Astrocyte (in vitro differentiated cells and primary cell): ENCODE measurements at regions not wholly inside any gene's neighbourhood (a gene's known extent, or its start where the extent isn't known, plus 50 kb on each side); places are given as distances from the start of the nearest gene placed in this dataset.

Source experiments
- DNase-seq: peaks from one replicate; pipeline ENCODE4 v3.0.0-alpha.2; 2010; ENCODE audit warnings: low read depth
- FAIRE-seq: peaks from 2 replicates; lab custom pipeline; 2011; peaks lifted over from hg19 to GRCh38; lab: Jason Lieb, UNC
- H2AFZ ChIP-seq: 2 replicates; pipeline ENCODE4 v1.6.0; 2012; ENCODE audit warnings: low read depth, low read length, inconsistent platforms
- H3K27ac ChIP-seq: 2 replicates; pipeline ENCODE4 v1.5.1; 2011; ENCODE audit warnings: low read depth, low read length, inconsistent platforms
- H3K27me3 ChIP-seq: 2 replicates; pipeline ENCODE4 v1.6.0; 2011; ENCODE audit warnings: low read length, inconsistent platforms; ENCODE audit not compliant: insufficient read depth
- H3K36me3 ChIP-seq: 2 replicates; pipeline ENCODE4 v1.5.1; 2011; ENCODE audit warnings: low read length, inconsistent platforms; ENCODE audit not compliant: insufficient read depth
- H3K4me1 ChIP-seq: 2 replicates; pipeline ENCODE4 v1.5.1; 2011; ENCODE audit warnings: low read length, inconsistent platforms; ENCODE audit not compliant: insufficient read depth
- H3K4me2 ChIP-seq: 2 replicates; pipeline ENCODE4 v1.6.0; 2012; ENCODE audit warnings: low read length, inconsistent platforms
- H3K4me3 ChIP-seq: 2 replicates; pipeline ENCODE4 v1.5.1; 2011; ENCODE audit warnings: low read depth, mild to moderate bottlenecking, low read length, inconsistent platforms; ENCODE audit not compliant: insufficient read depth
- H3K79me2 ChIP-seq: 2 replicates; pipeline ENCODE4 v1.6.0; 2012; ENCODE audit warnings: mild to moderate bottlenecking, low read length, inconsistent platforms; ENCODE audit not compliant: insufficient read depth
- H3K9ac ChIP-seq: 2 replicates; pipeline ENCODE4 v1.6.0; 2012; ENCODE audit warnings: mild to moderate bottlenecking, low read length, inconsistent platforms
- H3K9me3 ChIP-seq: 2 replicates; pipeline ENCODE4 v1.5.1; 2012; ENCODE audit warnings: low read depth, mild to moderate bottlenecking, low read length, inconsistent platforms; ENCODE audit not compliant: insufficient read depth
- H4K20me1 ChIP-seq: 2 replicates; pipeline ENCODE4 v1.6.0; 2012; ENCODE audit warnings: low read length, inconsistent platforms; ENCODE audit not compliant: insufficient read depth
- H3K27ac Mint-ChIP-seq: one replicate; pipeline ENCODE4 v1.8.0; 2021; ENCODE audit warnings: mild to moderate bottlenecking, mixed read lengths; ENCODE audit not compliant: unreplicated experiment
- H3K27me3 Mint-ChIP-seq: one replicate; pipeline ENCODE4 v1.8.0; 2021; ENCODE audit warnings: low read depth, mixed read lengths; ENCODE audit not compliant: unreplicated experiment
- H3K36me3 Mint-ChIP-seq: one replicate; pipeline ENCODE4 v1.8.0; 2021; ENCODE audit warnings: low read depth, mixed read lengths; ENCODE audit not compliant: unreplicated experiment
- H3K4me1 Mint-ChIP-seq: one replicate; pipeline ENCODE4 v1.8.0; 2021; ENCODE audit warnings: low read depth, mixed read lengths; ENCODE audit not compliant: unreplicated experiment
- H3K4me3 Mint-ChIP-seq: one replicate; pipeline ENCODE4 v1.8.0; 2021; ENCODE audit warnings: mild to moderate bottlenecking, moderate library complexity, mixed read lengths; ENCODE audit not compliant: unreplicated experiment
- H3K9me3 Mint-ChIP-seq: one replicate; pipeline ENCODE4 v1.8.0; 2021; ENCODE audit warnings: mild to moderate bottlenecking, mixed read lengths; ENCODE audit not compliant: unreplicated experiment
- CTCF ChIP-seq: IDR thresholded peaks from 2 replicates; pipeline ENCODE4 v1.5.1; 2011; ENCODE audit warnings: low read depth, mild to moderate bottlenecking, inconsistent platforms, low read length, moderate library complexity; ENCODE audit not compliant: insufficient read depth
- EZH2 ChIP-seq: IDR thresholded peaks from 2 replicates; pipeline ENCODE4 v1.6.1; 2012; ENCODE audit warnings: mild to moderate bottlenecking, low read length, inconsistent platforms; ENCODE audit not compliant: insufficient read depth

GRCh38 chr3:28678086-28678485, 329.5 kb upstream of the AZI2 start:
- Mint-ChIP-seq H3K27ac (no peak overlapping the region), H3K9me3 (no peaks in the 10 kb centered on the region), H3K4me1 (peaks cover 2% of the 10 kb centered on the region), H3K4me3 (no peak overlapping the region), H3K36me3 (no peaks in the 10 kb centered on the region), H3K27me3 (peaks cover 3% of the 10 kb centered on the region)
- no peak overlapping the region for H3K4me3 ChIP-seq
- no peak overlapping the region for H3K4me2 ChIP-seq
- no peaks in the 10 kb centered on the region for H3K27me3 ChIP-seq
- no peak for DNase-seq
- TF ChIP-seq CTCF (no peak), EZH2 (no peak)
- no peaks in the 10 kb centered on the region for H3K79me2 ChIP-seq
- no peak overlapping the region for H2AFZ ChIP-seq
- H4K20me1 ChIP-seq: no peaks in the 10 kb centered on the region
- H3K36me3 ChIP-seq: no peaks in the 10 kb centered on the region
- no peak for FAIRE-seq
- H3K4me1 ChIP-seq: no peaks in the 10 kb centered on the region
- no peak overlapping the region for H3K27ac ChIP-seq
- no peak overlapping the region for H3K9ac ChIP-seq
- no peaks in the 10 kb centered on the region for H3K9me3 ChIP-seq

GRCh38 chr3:28680050-28680449, 331.4 kb upstream of the AZI2 start:
- no peak overlapping the region for H3K27ac ChIP-seq
- H2AFZ ChIP-seq: no peak overlapping the region
- no peaks in the 10 kb centered on the region for H3K4me1 ChIP-seq
- FAIRE-seq (no peak), DNase-seq (no peak)
- H3K4me3 Mint-ChIP-seq: no peak overlapping the region
- TF ChIP-seq CTCF (no peak), EZH2 (no peak)
- H3K36me3 ChIP-seq: no peaks in the 10 kb centered on the region
- H3K27me3 ChIP-seq: no peaks in the 10 kb centered on the region
- H3K9me3 ChIP-seq: no peaks in the 10 kb centered on the region
- H3K27ac Mint-ChIP-seq: no peak overlapping the region
- no peaks in the 10 kb centered on the region for H3K9me3 Mint-ChIP-seq
- no peak overlapping the region for H3K9ac ChIP-seq
- H3K4me1 Mint-ChIP-seq: no peaks in the 10 kb centered on the region
- H3K36me3 Mint-ChIP-seq: no peaks in the 10 kb centered on the region
- no peaks in the 10 kb centered on the region for H4K20me1 ChIP-seq
- H3K4me2 ChIP-seq: no peak overlapping the region
- no peaks in the 10 kb centered on the region for H3K79me2 ChIP-seq
- H3K27me3 Mint-ChIP-seq: peaks cover 6% of the 10 kb centered on the region
- H3K4me3 ChIP-seq: no peak overlapping the region

GRCh38 chr3:28682121-28682520, 333.5 kb upstream of the AZI2 start:
- no peaks in the 10 kb centered on the region for H3K9me3 ChIP-seq
- H3K9me3 Mint-ChIP-seq: no peaks in the 10 kb centered on the region
- no peaks in the 10 kb centered on the region for H3K36me3 Mint-ChIP-seq
- H3K27me3 Mint-ChIP-seq: peaks cover 5% of the 10 kb centered on the region
- no peaks in the 10 kb centered on the region for H3K4me1 ChIP-seq
- TF ChIP-seq CTCF (no peak), EZH2 (no peak)
- FAIRE-seq: no peak
- DNase-seq: no peak
- no peaks in the 10 kb centered on the region for H3K79me2 ChIP-seq
- no peak overlapping the region for H2AFZ ChIP-seq
- no peak overlapping the region for H3K27ac Mint-ChIP-seq
- no peak overlapping the region for H3K4me2 ChIP-seq
- no peaks in the 10 kb centered on the region for H3K27me3 ChIP-seq
- no peak overlapping the region for H3K4me3 ChIP-seq
- H4K20me1 ChIP-seq: no peaks in the 10 kb centered on the region
- no peak overlapping the region for H3K27ac ChIP-seq
- no peaks in the 10 kb centered on the region for H3K4me1 Mint-ChIP-seq
- no peaks in the 10 kb centered on the region for H3K36me3 ChIP-seq
- H3K4me3 Mint-ChIP-seq: no peak overlapping the region
- H3K9ac ChIP-seq: no peak overlapping the region
